Endothelial cell of umbilical vein (primary cell): ENCODE measurements at regions not wholly inside any gene's neighbourhood (a gene's known extent, or its start where the extent isn't known, plus 50 kb on each side); places are given as distances from the start of the nearest gene placed in this dataset.

ENCODE experiments used
- BruUV-seq: library from RNA; stranded (reverse); fragments of 400-500 nt; replicated peaks from 2 replicates; lab custom pipeline; 2021; lab: Mats Ljungman, UMichigan
- CTCF ChIA-PET: fragments of 300-600, 350-600 bp; sonication (Branson Sonifier 250); formaldehyde crosslinking; loops from one replicate; lab custom pipeline; 2021; ENCODE audit warnings: antibody characterized with exemption, inconsistent platforms; lab: Charles Lee
- POLR2A ChIA-PET: fragments of 300-600, 350-600 bp; sonication (Branson Sonifier 250); formaldehyde crosslinking; loops from one replicate; lab custom pipeline; 2021; ENCODE audit warnings: antibody characterized with exemption, inconsistent platforms; lab: Charles Lee
- DNase-seq: peaks from one replicate; pipeline ENCODE4 v3.0.0-alpha.2; 2011; ENCODE audit warnings: low read depth, low spot score
- FAIRE-seq: peaks from 2 replicates; lab custom pipeline; 2011; peaks lifted over from hg19 to GRCh38; lab: Jason Lieb, UNC
- H2AFZ ChIP-seq: 2 replicates; pipeline ENCODE4 v1.6.0; 2012; ENCODE audit warnings: low read depth, low read length, control low read depth, inconsistent platforms
- H3K27ac ChIP-seq: 2 replicates; pipeline ENCODE4 v1.5.1; 2011; ENCODE audit warnings: low read depth, mild to moderate bottlenecking, control low read depth, low read length, moderate library complexity; ENCODE audit not compliant: insufficient read depth
- H3K27me3 ChIP-seq, 2 experiments: 2 replicates each; pipeline versions ENCODE4 v1.6.0 to v1.6.1; 2011; ENCODE audit warnings: low read length in 2 of 2, mixed read lengths in 1 of 2; ENCODE audit not compliant: control insufficient read depth in 2 of 2, insufficient read depth in 2 of 2
- H3K36me3 ChIP-seq, 2 experiments: 2 replicates in 1 of 2; 3 replicates in 1 of 2; pipeline ENCODE4 v1.5.1; 2011; ENCODE audit warnings: low read length in 2 of 2, mild to moderate bottlenecking in 1 of 2, moderate library complexity in 1 of 2; ENCODE audit not compliant: control insufficient read depth in 2 of 2, insufficient read depth in 2 of 2; ENCODE audit errors: extremely low read depth in 1 of 2
- H3K4me1 ChIP-seq: 3 replicates; pipeline ENCODE4 v1.5.1; 2011; ENCODE audit warnings: mild to moderate bottlenecking, low read length; ENCODE audit not compliant: control insufficient read depth, insufficient read depth; ENCODE audit errors: extremely low read depth
- H3K4me2 ChIP-seq: 2 replicates; pipeline ENCODE4 v1.6.1; 2011; ENCODE audit warnings: low read length, control low read depth, mixed read lengths; ENCODE audit not compliant: insufficient read depth
- H3K4me3 ChIP-seq, 3 experiments: fragments of 200-600 bp in 1 of 3; sonication (generic), shearing (Covaris generic) in 1 of 3; replicated peaks in 1 of 3; 2 replicates each; pipeline ENCODE4 v1.5.1; 2011 to 2016; ENCODE audit warnings: control low read depth in 3 of 3, low read length in 3 of 3, mild to moderate bottlenecking in 2 of 3, inconsistent platforms in 1 of 3, low read depth in 1 of 3, moderate library complexity in 1 of 3; ENCODE audit not compliant: insufficient read depth in 1 of 3
- H3K79me2 ChIP-seq: 2 replicates; pipeline ENCODE4 v1.6.0; 2012; ENCODE audit warnings: low read length, inconsistent platforms; ENCODE audit not compliant: control insufficient read depth, insufficient read depth
- H3K9ac ChIP-seq: replicated peaks from 2 replicates; pipeline ENCODE3; 2011; ENCODE audit warnings: low read length, control low read depth; ENCODE audit not compliant: insufficient read depth; ENCODE audit errors: extremely low read depth
- H3K9me1 ChIP-seq: replicated peaks from 3 replicates; pipeline ENCODE4 v1.6.0; 2011; ENCODE audit warnings: mild to moderate bottlenecking, low read length; ENCODE audit not compliant: control insufficient read depth, insufficient read depth; ENCODE audit errors: extremely low read depth
- H3K9me3 ChIP-seq: replicated peaks from 2 replicates; pipeline ENCODE4 v1.5.1; 2012; ENCODE audit warnings: low read length, inconsistent platforms; ENCODE audit not compliant: control insufficient read depth, insufficient read depth
- H4K20me1 ChIP-seq: replicated peaks from 2 replicates; pipeline ENCODE3; 2011; ENCODE audit warnings: mild to moderate bottlenecking, low read length; ENCODE audit not compliant: control insufficient read depth, insufficient read depth; ENCODE audit errors: extremely low read depth
- EZH2 ChIP-seq: IDR thresholded peaks from 2 replicates; pipeline ENCODE4 v1.6.1; 2012; ENCODE audit warnings: borderline replicate concordance, low read depth, mild to moderate bottlenecking, moderate library complexity, low read length, inconsistent platforms; ENCODE audit not compliant: severe bottlenecking
- FOS ChIP-seq: IDR thresholded peaks from 2 replicates; pipeline ENCODE4 v1.6.1; 2011; ENCODE audit warnings: mild to moderate bottlenecking, low read length, moderate library complexity, borderline replicate concordance; ENCODE audit not compliant: insufficient read depth
- GATA2 ChIP-seq: IDR thresholded peaks from 2 replicates; pipeline ENCODE4 v1.7.0; 2011; ENCODE audit warnings: low read depth, mild to moderate bottlenecking, moderate library complexity, mixed read lengths, low read length; ENCODE audit not compliant: insufficient read length, insufficient read depth
- JUN ChIP-seq: IDR thresholded peaks from 2 replicates; pipeline ENCODE4 v1.6.1; 2011; ENCODE audit warnings: borderline replicate concordance, low read depth; ENCODE audit not compliant: insufficient read length, insufficient read depth
- MYC ChIP-seq: IDR thresholded peaks from one replicate; pipeline ENCODE4 v1.6.1; 2011; ENCODE audit warnings: mild to moderate bottlenecking, low read depth, low read length
- POLR2A ChIP-seq: IDR thresholded peaks from 2 replicates; pipeline ENCODE4 v1.6.1; 2012; ENCODE audit warnings: low read depth, mild to moderate bottlenecking, control low read depth, low read length
- POLR2AphosphoS5 ChIP-seq: IDR thresholded peaks from 2 replicates; pipeline ENCODE4 v1.6.1; 2012; ENCODE audit warnings: low read depth, mild to moderate bottlenecking, control low read depth, low read length, moderate library complexity; ENCODE audit not compliant: insufficient read depth
- dilution Hi-C: fragments of 300-500 bp; cut with MboI; formaldehyde crosslinking; loops from one replicate; pipeline ENCODE4 v1.15.0; 2019; ENCODE audit warnings: low sequenced_read_pairs; ENCODE audit not compliant: extremely low pct_ligation_motif_present
- intact Hi-C: fragments of 100-400 bp; cut with micrococcal nuclease; formaldehyde crosslinking; loops from one replicate; pipeline ENCODE4 v1.10.0; 2022
- TF ChIP-seq, protein P1 (sequence below): IDR thresholded peaks from 2 replicates; pipeline ENCODE4 v1.6.1; 2011; ENCODE audit not compliant: insufficient read depth, insufficient read length

DNA sequence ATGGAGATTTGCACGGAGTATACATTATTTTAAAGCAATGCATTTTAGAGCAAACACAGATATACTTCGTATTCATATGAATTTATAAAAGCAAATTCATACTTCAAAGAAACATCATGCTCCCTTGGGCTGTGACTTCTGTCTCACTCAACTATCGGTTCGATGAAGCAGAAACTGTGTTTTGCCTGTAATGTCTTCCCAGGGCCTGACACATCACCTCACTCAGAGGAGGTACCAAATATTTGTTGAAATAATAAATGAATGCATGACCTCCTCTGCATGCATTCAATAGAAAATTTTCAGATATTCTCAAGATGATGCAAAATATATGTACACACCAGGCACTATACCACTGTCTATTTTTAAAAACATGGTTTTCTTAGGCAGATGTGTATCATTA lies 432.7 kb downstream of the EFNB2 start:
- no TSS peak for BruUV-seq
- H3K27me3 ChIP-seq = no peaks in the 10 kb centered on the region
- no peaks in the 10 kb centered on the region for H3K36me3 ChIP-seq
- H3K9ac ChIP-seq = no peak overlapping the region
- peaks cover 21% of the 10 kb centered on the region for H3K4me1 ChIP-seq
- POLR2A ChIA-PET = no interaction called here
- H4K20me1 ChIP-seq = no peaks in the 10 kb centered on the region
- dilution Hi-C loops (no loop called here), intact Hi-C loops (no loop called here)
- CTCF ChIA-PET = interaction anchor here (1.1 kb wide), 1 partner anchor 17 kb away, joined by 5 read pairs; no protein-coding TSS in a partner anchor
- FAIRE-seq (no peak), DNase-seq (no peak)
- TF ChIP-seq POLR2AphosphoS5 (no peak), GATA2 (no peak), EZH2 (no peak), MYC (no peak), JUN (no peak), POLR2A (no peak), FOS (no peak)
- TF ChIP-seq, protein P1, sequence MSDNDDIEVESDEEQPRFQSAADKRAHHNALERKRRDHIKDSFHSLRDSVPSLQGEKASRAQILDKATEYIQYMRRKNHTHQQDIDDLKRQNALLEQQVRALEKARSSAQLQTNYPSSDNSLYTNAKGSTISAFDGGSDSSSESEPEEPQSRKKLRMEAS = no peak
- no peak overlapping the region for H3K4me3 ChIP-seq
- no peak overlapping the region for H3K27ac ChIP-seq
- no peaks in the 10 kb centered on the region for H3K9me3 ChIP-seq
- H3K79me2 ChIP-seq = no peaks in the 10 kb centered on the region
- H3K4me2 ChIP-seq = no peak overlapping the region
- no peaks in the 10 kb centered on the region for H3K9me1 ChIP-seq
- H2AFZ ChIP-seq = no peak overlapping the region

DNA sequence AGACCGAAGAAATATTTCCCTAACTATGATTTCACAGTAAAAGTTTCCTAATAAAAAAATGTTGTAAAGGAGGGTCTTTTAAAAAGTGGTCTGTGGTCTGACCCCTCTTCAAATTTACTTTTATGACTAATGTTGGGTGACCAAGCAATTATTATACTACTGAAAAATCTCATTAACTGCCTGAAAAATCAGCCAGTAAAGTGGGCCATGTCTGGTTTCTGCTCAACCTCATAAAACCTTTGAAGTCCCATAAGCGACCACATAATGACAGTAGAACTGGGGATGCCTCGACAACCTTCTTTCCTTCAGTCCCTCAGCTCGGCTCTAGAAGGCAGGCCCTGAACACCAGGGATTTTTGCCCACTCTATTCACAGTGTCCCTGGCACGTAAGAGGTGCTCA lies 434.3 kb downstream of the EFNB2 start:
- Histone ChIP-seq H3K9me1 (no peaks in the 10 kb centered on the region), H3K36me3 (no peaks in the 10 kb centered on the region), H2AFZ (no peak overlapping the region), H3K27me3 (no peaks in the 10 kb centered on the region), H4K20me1 (no peaks in the 10 kb centered on the region), H3K79me2 (no peaks in the 10 kb centered on the region), H3K27ac (no peak overlapping the region), H3K9ac (no peak overlapping the region), H3K9me3 (no peaks in the 10 kb centered on the region), H3K4me3 (no peak overlapping the region), H3K4me1 (peaks cover 31% of the 10 kb centered on the region), H3K4me2 (no peak overlapping the region)
- intact Hi-C loops (no loop called here), dilution Hi-C loops (no loop called here)
- no peak for DNase-seq
- no TSS peak for BruUV-seq
- no peak for TF ChIP-seq POLR2A
- TF ChIP-seq MYC = no peak
- no peak for FAIRE-seq
- CTCF ChIA-PET = interaction anchor here (1.0 kb wide), 1 partner anchor 435 kb away, joined by 4 read pairs; no protein-coding TSS in a partner anchor
- POLR2A ChIA-PET = no interaction called here
